Astrocyte of the spinal cord (primary cell): ENCODE measurements at regions not wholly inside any gene's neighbourhood (a gene's known extent, or its start where the extent isn't known, plus 50 kb on each side); places are given as distances from the start of the nearest gene placed in this dataset.

Experiments used
- DNase-seq: peaks from one replicate; pipeline ENCODE4 v3.0.0; 2011; ENCODE audit warnings: low read depth, low spot score
- H3K4me3 ChIP-seq: 2 replicates; pipeline ENCODE4 v1.5.1; 2011; ENCODE audit warnings: low read depth, mild to moderate bottlenecking, low read length, moderate library complexity
- in situ Hi-C: cut with HindIII; loops from 2 replicates; pipeline ENCODE4 v1.10.0; 2017; ENCODE audit warnings: low sequenced_read_pairs
- TF ChIP-seq, protein P1 (sequence below): IDR thresholded peaks from 2 replicates; pipeline ENCODE4 v1.5.1; 2012; ENCODE audit warnings: low read depth, mild to moderate bottlenecking, low read length, inconsistent platforms

DNA sequence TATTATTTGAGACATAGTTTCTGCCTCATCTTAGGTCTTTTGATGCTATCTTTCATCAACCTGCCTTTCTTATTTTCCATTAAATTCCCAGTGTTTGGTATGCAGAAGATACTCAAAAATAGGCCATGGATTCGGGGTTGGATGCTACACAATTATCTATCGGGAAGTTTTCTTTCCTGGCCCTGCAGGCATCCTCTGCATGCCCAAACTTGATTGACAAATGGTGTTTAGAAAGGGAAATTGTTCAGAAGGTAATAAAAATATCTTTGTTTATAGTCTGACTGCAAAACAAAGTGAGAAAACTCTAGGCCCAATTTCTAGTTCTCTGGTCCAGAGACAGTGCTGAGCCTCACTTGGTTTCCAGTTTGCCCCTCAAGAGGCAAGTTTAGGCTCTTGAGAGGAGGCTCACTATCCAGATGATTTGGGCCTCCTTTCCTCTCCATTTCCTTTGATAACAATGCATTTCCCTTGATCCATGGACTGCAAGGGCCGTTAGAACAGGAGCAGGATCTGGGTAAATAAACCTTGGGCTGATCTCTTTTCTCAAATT, 157.1 kb upstream of the DPH6 start:
- H3K4me3 ChIP-seq = no peak overlapping the region
- no peak for DNase-seq
- TF ChIP-seq, protein P1, sequence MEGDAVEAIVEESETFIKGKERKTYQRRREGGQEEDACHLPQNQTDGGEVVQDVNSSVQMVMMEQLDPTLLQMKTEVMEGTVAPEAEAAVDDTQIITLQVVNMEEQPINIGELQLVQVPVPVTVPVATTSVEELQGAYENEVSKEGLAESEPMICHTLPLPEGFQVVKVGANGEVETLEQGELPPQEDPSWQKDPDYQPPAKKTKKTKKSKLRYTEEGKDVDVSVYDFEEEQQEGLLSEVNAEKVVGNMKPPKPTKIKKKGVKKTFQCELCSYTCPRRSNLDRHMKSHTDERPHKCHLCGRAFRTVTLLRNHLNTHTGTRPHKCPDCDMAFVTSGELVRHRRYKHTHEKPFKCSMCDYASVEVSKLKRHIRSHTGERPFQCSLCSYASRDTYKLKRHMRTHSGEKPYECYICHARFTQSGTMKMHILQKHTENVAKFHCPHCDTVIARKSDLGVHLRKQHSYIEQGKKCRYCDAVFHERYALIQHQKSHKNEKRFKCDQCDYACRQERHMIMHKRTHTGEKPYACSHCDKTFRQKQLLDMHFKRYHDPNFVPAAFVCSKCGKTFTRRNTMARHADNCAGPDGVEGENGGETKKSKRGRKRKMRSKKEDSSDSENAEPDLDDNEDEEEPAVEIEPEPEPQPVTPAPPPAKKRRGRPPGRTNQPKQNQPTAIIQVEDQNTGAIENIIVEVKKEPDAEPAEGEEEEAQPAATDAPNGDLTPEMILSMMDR = no peak
- in situ Hi-C loops = no loop called here

DNA sequence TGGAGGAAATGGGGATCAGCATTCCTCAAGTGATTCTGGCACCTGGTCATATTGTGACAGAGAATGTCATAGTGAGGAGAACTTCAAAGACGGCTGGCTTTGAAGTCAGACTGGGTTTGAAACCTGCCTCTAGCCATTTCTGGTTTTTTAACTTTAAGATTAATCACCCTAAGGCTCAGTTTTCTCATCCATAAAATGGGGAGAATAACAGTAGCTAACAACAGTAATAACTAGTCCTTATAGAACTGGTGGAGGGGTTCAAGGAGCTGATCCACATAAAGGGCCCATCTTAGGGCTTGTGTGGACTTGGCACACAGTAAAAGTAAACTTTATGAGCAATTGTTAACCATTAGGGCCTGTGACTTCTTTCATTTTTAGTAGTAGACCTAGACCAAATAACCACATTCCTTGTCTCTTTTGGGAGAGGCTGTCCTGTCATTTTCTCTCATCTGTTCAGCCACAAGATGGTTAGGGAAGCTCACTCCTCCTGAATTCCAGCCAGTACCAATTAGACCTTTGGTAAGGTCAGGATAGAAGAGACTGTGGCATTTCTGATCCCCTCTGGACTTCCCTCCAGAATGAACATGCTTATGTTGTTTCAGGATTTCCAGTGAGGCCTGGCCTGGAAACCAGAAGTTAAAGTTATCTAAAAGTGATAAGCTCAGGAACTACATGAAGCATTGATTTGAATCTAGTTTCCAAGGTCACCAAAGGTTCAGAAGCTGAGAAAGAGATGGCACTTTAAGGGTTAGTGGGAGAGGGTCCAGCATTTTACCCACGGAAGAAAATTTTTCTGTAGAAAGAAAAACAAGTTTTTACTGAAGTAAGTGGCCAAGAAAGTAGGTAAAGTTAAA, 159.3 kb upstream of the DPH6 start:
- no peak overlapping the region for H3K4me3 ChIP-seq
- in situ Hi-C loops = no loop called here
- no peak for DNase-seq
- TF ChIP-seq, protein P1 = no peak

DNA sequence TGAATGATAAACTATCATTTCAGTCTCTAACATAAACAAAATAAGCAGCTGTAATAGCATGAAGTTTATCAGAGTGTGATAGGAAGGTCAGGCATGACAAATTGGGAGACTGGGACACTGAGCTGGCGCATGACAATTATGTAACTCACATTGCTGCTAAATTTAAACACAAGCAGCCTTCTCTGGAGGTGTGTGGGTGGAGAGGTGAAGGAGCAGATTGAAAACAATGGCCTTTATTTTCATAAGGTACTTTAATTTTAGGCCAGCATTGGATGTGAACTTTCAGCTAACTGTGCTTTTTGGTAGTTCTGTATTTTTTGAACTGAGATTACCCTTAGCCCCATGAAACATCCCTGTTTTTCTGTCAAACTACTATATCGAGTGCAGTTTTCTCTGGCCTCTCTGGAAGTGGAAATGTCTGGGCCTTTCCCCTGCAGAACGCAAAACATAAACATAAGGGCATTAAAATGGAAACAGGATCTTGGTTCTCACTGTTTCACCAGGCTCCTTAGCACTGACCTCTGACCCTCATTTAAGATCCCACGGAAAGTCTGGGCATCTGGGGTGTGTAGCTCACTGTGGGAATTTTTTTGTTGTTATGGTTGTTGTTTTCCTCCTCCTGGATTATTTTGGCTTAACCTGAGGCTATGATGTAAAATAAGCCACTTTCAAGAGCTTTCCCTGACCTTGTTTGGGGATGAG, 160.1 kb upstream of the DPH6 start:
- TF ChIP-seq, protein P1 = no peak
- H3K4me3 ChIP-seq = no peak overlapping the region
- in situ Hi-C loops = no loop called here
- DNase-seq = no peak

DNA sequence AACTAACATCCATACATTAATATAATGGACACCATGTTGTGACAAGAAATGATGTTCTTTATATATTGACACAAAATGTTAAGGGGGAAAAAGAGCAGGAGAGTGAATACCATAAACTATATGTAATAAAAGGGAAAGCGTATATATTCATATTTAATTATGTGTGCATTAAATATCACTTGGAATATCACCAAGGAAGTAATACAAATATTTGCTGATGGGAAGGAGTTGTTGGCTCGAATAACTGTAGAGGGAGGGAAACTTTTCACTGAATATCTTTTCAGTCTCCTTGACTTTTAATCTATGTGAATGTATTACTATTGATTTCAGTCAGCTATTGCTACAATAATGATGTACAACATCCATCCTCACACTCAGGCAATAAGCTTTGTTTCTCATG, 167.0 kb upstream of the DPH6 start:
- TF ChIP-seq, protein P1 = no peak
- no peak for DNase-seq
- in situ Hi-C loops = no loop called here
- H3K4me3 ChIP-seq = no peak overlapping the region

DNA sequence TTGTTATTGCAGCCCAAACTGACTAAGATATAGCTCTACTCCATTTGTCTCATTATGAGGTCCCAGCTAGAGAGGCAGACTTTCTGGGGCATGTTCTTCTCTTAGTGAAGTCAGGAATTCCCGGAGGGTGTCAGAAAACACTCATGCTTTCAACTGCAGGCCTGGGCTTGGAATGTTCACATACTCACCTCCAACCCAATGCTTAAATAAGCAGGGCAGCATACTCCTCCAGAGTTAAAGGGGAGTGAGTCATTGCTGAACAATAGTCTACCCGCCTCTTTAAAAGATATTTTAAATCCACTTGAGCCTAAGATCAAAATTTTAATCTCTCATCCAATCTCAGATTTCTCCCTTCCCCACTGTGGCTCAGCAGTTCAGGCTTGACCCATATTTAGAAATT, 167.8 kb upstream of the DPH6 start:
- no peak overlapping the region for H3K4me3 ChIP-seq
- peak; percentile 61 for DNase-seq
- TF ChIP-seq, protein P1 = no peak
- in situ Hi-C loops = no loop called here

DNA sequence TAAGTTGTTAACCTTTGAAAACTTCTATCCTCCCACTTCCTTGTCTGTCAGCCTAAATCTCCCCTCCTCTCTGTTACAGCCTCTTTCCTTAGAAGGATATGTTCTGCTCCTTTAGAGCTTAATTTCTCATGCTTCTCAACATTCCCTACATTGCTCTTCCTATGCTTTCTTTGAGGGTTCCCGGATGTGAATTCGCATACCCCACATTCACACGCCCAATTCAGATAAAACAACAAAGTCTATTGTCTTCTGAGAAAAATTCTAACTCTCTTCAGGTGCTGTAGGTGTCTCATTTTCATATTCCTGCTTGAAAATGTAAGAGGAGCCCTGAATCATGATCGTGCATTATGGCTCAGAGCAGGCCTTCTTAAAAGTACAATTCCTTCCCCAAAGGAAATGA, 171.8 kb upstream of the DPH6 start:
- in situ Hi-C loops = no loop called here
- TF ChIP-seq, protein P1 = no peak

More for the DNA sequence above, 171.8 kb upstream of the DPH6 start:
- DNase-seq = no peak
- H3K4me3 ChIP-seq = no peak overlapping the region
